Naive thymus-derived CD4-positive, alpha-beta T cell (primary cell): ENCODE measurements at regions not wholly inside any gene's neighbourhood (a gene's known extent, or its start where the extent isn't known, plus 50 kb on each side); places are given as distances from the start of the nearest gene placed in this dataset.

Experiments
- ATAC-seq: fragments of 150-1000 bp; cut with Tn5 transposase; 2 replicates; pipeline ENCODE4 v1.10.0; 2021; ENCODE audit warnings: mild to moderate bottlenecking, moderate library complexity
- CTCF ChIA-PET: fragments of 350-600 bp; sonication (Branson Sonifier 250); formaldehyde crosslinking; loops from one replicate; lab custom pipeline; 2021; ENCODE audit warnings: antibody characterized with exemption; lab: Charles Lee
- POLR2A ChIA-PET: fragments of 350-600 bp; sonication (Branson Sonifier 250); formaldehyde crosslinking; loops from one replicate; lab custom pipeline; 2021; ENCODE audit warnings: antibody characterized with exemption, inconsistent platforms; lab: Charles Lee
- DNase-seq, 9 donors: peaks; one replicate each; pipeline versions ENCODE4 v3.0.0 to v3.0.0-alpha.2; 2020 to 2022; ENCODE audit warnings: mixed read lengths in 1 of 9
- H3K27ac ChIP-seq: one replicate; pipeline ENCODE4 v1.7.0; 2013; ENCODE audit warnings: mild to moderate bottlenecking, low read depth, low read length, moderate library complexity
- H3K27me3 ChIP-seq, 2 donors: one replicate each; pipeline ENCODE4 v1.7.0; 2013; ENCODE audit warnings: low read length in 2 of 2, mild to moderate bottlenecking in 2 of 2, moderate library complexity in 2 of 2; ENCODE audit not compliant: control insufficient read depth in 2 of 2, insufficient read depth in 2 of 2
- H3K36me3 ChIP-seq, 3 experiments: 1 replicate in 2 of 3; 2 replicates in 1 of 3; pipeline ENCODE4 v1.7.0; 2013; ENCODE audit warnings: low read length in 3 of 3, mild to moderate bottlenecking in 3 of 3, moderate library complexity in 1 of 3; ENCODE audit not compliant: insufficient read depth in 3 of 3, control insufficient read depth in 2 of 3
- H3K4me1 ChIP-seq, 2 donors: one replicate each; pipeline ENCODE4 v1.7.0; 2013; ENCODE audit warnings: low read length in 2 of 2, mild to moderate bottlenecking in 2 of 2, moderate library complexity in 1 of 2; ENCODE audit not compliant: control insufficient read depth in 2 of 2, insufficient read depth in 2 of 2
- H3K4me3 ChIP-seq: 2 replicates; pipeline ENCODE4 v1.7.0; 2013; ENCODE audit warnings: mild to moderate bottlenecking, low read length
- H3K9me3 ChIP-seq, 3 experiments: 1 replicate in 2 of 3; 2 replicates in 1 of 3; pipeline ENCODE4 v1.7.0; 2013; ENCODE audit warnings: low read length in 3 of 3; ENCODE audit not compliant: control insufficient read depth in 2 of 3
- H3K27ac Mint-ChIP-seq, 9 donors: one replicate each; pipeline ENCODE4 v1.8.0; 2020 to 2022; ENCODE audit warnings: mixed read lengths in 9 of 9, mild to moderate bottlenecking in 8 of 9, moderate library complexity in 5 of 9, inconsistent platforms in 2 of 9
- H3K27me3 Mint-ChIP-seq, 5 donors: one replicate each; pipeline ENCODE4 v1.8.0; 2021 to 2022; ENCODE audit warnings: mixed read lengths in 5 of 5, mild to moderate bottlenecking in 1 of 5
- H3K36me3 Mint-ChIP-seq, 5 donors: one replicate each; pipeline ENCODE4 v1.8.0; 2020 to 2022; ENCODE audit warnings: mixed read lengths in 5 of 5, mild to moderate bottlenecking in 3 of 5, inconsistent platforms in 1 of 5
- H3K4me1 Mint-ChIP-seq, 7 donors: one replicate each; pipeline ENCODE4 v1.8.0; 2020 to 2022; ENCODE audit warnings: mixed read lengths in 7 of 7, mild to moderate bottlenecking in 3 of 7, inconsistent platforms in 1 of 7
- H3K4me3 Mint-ChIP-seq, 10 donors: one replicate each; pipeline ENCODE4 v1.8.0; 2020 to 2022; ENCODE audit warnings: mild to moderate bottlenecking in 10 of 10, mixed read lengths in 10 of 10, moderate library complexity in 6 of 10, inconsistent platforms in 2 of 10
- H3K9me3 Mint-ChIP-seq, 11 donors: one replicate each; pipeline ENCODE4 v1.8.0; 2020 to 2022; ENCODE audit warnings: mixed read lengths in 11 of 11, mild to moderate bottlenecking in 4 of 11, inconsistent platforms in 1 of 11, moderate library complexity in 1 of 11
- intact Hi-C, 2 donors: fragments of 100-400 bp; cut with micrococcal nuclease; formaldehyde crosslinking; loops; one replicate each; pipeline ENCODE4 v1.15.1; 2023

DNA sequence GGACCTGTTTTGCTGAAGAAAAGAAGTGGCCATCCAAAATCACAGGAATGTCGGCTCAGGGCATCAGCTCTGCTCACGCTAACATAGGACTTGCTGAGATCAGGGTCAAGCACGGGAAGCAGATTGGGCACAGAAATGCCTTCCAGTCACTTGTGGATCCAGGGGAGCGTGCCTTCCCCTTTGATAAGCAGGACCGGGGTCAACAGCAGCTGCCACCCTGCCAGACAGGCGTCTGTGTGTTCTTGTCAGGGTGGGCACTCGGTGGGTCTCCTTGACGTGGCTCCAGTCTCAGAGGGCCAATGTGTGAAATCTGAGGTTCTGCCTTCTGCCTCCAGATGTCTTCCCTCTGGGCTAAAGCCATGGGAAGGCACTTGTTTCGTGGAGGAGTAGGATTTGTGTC, 313.7 kb upstream of the IRX4 start:
- H3K36me3 Mint-ChIP-seq = no peaks in the 10 kb centered on the region
- no peak overlapping the region for H3K27ac Mint-ChIP-seq
- peaks cover 0 to 22% (median 7%) of the 10 kb centered on the region in 5 donors for H3K27me3 Mint-ChIP-seq
- POLR2A ChIA-PET = no interaction called here
- H3K4me1 Mint-ChIP-seq = no peaks in the 10 kb centered on the region
- no peak overlapping the region for H3K27ac ChIP-seq
- H3K4me1 ChIP-seq = no peaks in the 10 kb centered on the region
- DNase-seq = no peak
- no peak overlapping the region for H3K4me3 ChIP-seq
- CTCF ChIA-PET = no interaction called here
- H3K36me3 ChIP-seq = no peaks in the 10 kb centered on the region
- ATAC-seq = no peak
- no peaks in the 10 kb centered on the region for H3K27me3 ChIP-seq
- H3K9me3 ChIP-seq = no peaks in the 10 kb centered on the region
- H3K9me3 Mint-ChIP-seq = peaks cover 0 to 16% (median 3%) of the 10 kb centered on the region in 11 donors
- intact Hi-C loops = no loop called here
- H3K4me3 Mint-ChIP-seq = no peak overlapping the region

DNA sequence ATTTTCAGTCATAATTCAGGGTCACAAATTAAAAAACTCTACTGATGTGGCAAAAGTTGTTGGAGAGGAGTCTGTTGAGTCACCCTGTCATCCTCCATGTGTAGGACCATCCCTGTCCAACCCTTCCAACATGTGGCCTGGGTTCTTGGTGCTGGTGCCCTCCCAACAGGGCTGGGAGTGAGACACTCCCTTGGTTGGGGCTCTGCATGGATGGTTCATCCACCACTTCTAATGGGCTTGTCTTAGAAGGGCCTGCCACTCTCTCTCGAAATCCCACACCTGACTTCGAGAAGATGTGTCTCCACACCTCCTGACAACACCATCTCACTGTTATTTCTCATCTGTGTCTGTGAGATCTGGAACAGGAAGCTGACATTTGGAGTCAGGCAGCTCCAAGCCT, 312.2 kb upstream of the IRX4 start:
- peaks cover 0 to 15% (median 7%) of the 10 kb centered on the region in 5 donors for H3K27me3 Mint-ChIP-seq

DNA sequence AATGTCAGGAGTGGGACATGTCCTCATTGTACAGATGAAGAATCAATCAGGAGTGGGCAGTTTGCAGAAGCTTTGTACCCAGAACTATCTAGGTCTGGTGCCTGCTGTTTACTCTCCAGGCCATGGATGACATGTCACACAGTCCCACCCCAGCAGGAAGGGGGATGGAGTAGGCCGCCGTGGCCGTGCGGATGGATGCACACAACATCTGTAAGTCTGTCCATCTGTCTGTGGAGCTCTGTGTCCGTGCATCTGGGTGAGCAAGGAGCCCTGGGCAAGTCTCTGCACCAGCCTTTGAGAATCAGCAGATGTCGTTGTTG, 311.5 kb upstream of the IRX4 start:
- Mint-ChIP-seq H3K4me3 (no peak overlapping the region), H3K9me3 (peaks cover 0 to 16% (median 3%) of the 10 kb centered on the region in 11 donors), H3K4me1 (no peaks in the 10 kb centered on the region), H3K27ac (no peak overlapping the region), H3K27me3 (peaks cover 0 to 11% (median 7%) of the 10 kb centered on the region in 5 donors), H3K36me3 (no peaks in the 10 kb centered on the region)
- Histone ChIP-seq H3K36me3 (no peaks in the 10 kb centered on the region), H3K4me1 (no peaks in the 10 kb centered on the region), H3K27me3 (no peaks in the 10 kb centered on the region), H3K27ac (no peak overlapping the region), H3K4me3 (no peak overlapping the region), H3K9me3 (no peaks in the 10 kb centered on the region)
- ChIA-PET CTCF (interaction anchor here (0.6 kb wide), 1 partner anchor 23 kb away, joined by 3 read pairs; no protein-coding TSS in a partner anchor), POLR2A (no interaction called here)
- intact Hi-C loops = no loop called here
- ATAC-seq (no peak), DNase-seq (no peak)

More for the DNA sequence above, 312.2 kb upstream of the IRX4 start:
- no peaks in the 10 kb centered on the region for H3K36me3 Mint-ChIP-seq
- ChIA-PET CTCF (no interaction called here), POLR2A (no interaction called here)
- Histone ChIP-seq H3K4me3 (no peak overlapping the region), H3K36me3 (no peaks in the 10 kb centered on the region), H3K9me3 (no peaks in the 10 kb centered on the region), H3K27me3 (no peaks in the 10 kb centered on the region), H3K27ac (no peak overlapping the region), H3K4me1 (no peaks in the 10 kb centered on the region)
- no peak overlapping the region for H3K27ac Mint-ChIP-seq
- DNase-seq (no peak), ATAC-seq (no peak)
- intact Hi-C loops = no loop called here
- H3K4me3 Mint-ChIP-seq = no peak overlapping the region
- no peaks in the 10 kb centered on the region for H3K4me1 Mint-ChIP-seq
- peaks cover 0 to 16% (median 3%) of the 10 kb centered on the region in 11 donors for H3K9me3 Mint-ChIP-seq

DNA sequence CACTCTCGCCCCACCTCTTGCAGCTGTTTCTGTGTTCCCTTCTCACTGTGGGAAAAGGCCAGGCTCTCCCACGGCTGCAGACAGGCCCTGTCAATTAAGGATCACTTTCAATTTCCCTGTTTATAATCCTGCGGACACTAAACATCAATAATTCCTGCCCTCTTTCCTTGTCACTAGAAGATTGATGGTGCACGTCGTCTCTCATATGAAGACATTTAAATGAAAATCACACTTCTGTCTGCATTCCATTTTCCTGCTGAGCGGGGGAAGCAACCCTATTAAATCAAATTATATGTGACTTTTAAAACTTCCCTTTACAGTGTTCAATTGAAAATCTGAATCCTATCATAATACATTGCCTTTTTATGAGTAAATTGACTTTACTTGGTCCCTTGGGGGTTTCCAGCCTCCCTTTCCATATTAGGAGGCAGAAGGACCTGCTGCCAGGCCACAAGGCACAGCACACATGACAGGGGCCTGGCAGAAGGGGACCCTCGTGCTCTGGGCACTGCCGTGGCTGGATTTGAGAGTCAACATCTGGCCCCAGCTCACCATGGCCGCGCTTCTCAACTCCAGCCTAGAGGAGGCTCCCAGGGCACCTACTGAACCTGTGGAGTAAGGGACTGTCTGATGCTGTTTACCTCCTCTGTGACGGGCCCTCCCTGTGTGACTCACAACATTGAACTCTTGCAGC, 311.0 kb upstream of the IRX4 start:
- H3K27ac Mint-ChIP-seq = no peak overlapping the region
- Histone ChIP-seq H3K36me3 (no peaks in the 10 kb centered on the region), H3K9me3 (no peaks in the 10 kb centered on the region), H3K27ac (no peak overlapping the region), H3K4me1 (no peaks in the 10 kb centered on the region), H3K4me3 (no peak overlapping the region), H3K27me3 (no peaks in the 10 kb centered on the region)
- no peaks in the 10 kb centered on the region for H3K36me3 Mint-ChIP-seq
- H3K4me1 Mint-ChIP-seq = no peaks in the 10 kb centered on the region
- no peak for ATAC-seq
- intact Hi-C loops = no loop called here
- POLR2A ChIA-PET = no interaction called here
- peaks cover 0 to 16% (median 3%) of the 10 kb centered on the region in 11 donors for H3K9me3 Mint-ChIP-seq
- CTCF ChIA-PET = interaction anchor here (0.6 kb wide), 1 partner anchor 22 kb away, joined by 3 read pairs; no protein-coding TSS in a partner anchor
- H3K4me3 Mint-ChIP-seq = no peak overlapping the region
- DNase-seq = no peak
- peaks cover 0 to 11% (median 7%) of the 10 kb centered on the region in 5 donors for H3K27me3 Mint-ChIP-seq

DNA sequence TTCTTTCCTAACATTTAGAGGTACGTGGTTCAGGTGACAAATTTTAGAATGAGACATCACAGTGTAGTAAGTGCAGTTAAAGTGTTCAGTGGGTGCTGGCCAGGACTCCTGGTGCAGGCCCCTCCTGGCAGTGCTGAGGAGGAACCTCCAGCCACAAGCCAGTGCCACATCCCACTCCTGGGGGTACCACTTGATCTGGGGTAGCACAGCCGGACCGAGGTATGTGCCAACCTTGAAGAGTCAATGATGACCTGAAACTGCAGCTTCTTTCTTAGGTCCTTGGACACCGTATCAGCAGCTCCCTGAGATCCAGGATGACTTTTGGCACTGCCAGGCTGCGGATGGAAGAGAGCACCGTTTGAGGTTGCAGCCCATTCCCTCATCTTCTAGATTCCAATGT, 310.4 kb upstream of the IRX4 start:
- CTCF ChIA-PET = no interaction called here
- Mint-ChIP-seq H3K4me3 (no peak overlapping the region), H3K27me3 (peaks cover 0 to 11% (median 7%) of the 10 kb centered on the region in 5 donors), H3K9me3 (peaks cover 0 to 16% (median 3%) of the 10 kb centered on the region in 11 donors), H3K27ac (no peak overlapping the region), H3K36me3 (no peaks in the 10 kb centered on the region), H3K4me1 (no peaks in the 10 kb centered on the region)
- Histone ChIP-seq H3K36me3 (no peaks in the 10 kb centered on the region), H3K9me3 (no peaks in the 10 kb centered on the region), H3K27ac (no peak overlapping the region), H3K4me3 (no peak overlapping the region), H3K4me1 (no peaks in the 10 kb centered on the region), H3K27me3 (no peaks in the 10 kb centered on the region)
- DNase-seq = no peak
- POLR2A ChIA-PET = no interaction called here
- no peak for ATAC-seq
- intact Hi-C loops = no loop called here

DNA sequence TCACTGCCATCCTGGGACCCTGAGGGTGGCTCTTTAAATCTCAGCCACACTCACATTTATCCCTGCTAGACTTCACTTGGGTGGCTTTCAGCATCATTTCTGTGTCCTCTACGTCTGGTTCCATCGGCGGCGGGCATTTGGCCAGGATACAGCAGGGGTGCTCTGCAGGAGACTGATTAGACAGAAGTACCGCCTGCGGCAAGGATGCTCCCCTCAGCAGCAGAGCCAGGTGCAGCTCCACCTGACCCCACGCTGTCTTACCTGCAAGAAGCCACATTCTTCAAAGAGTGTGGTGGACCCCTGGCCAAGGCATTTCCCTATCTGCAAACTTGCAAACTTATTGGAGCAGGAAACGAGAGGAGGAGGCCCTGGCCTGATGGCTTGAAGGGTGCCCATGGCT, 309.8 kb upstream of the IRX4 start:
- Mint-ChIP-seq H3K4me3 (no peak overlapping the region), H3K27me3 (peaks cover 0 to 8% (median 5%) of the 10 kb centered on the region in 5 donors), H3K9me3 (peaks cover 0 to 16% (median 3%) of the 10 kb centered on the region in 11 donors), H3K4me1 (no peaks in the 10 kb centered on the region), H3K36me3 (no peaks in the 10 kb centered on the region), H3K27ac (no peak overlapping the region)
- DNase-seq (no peak), ATAC-seq (no peak)
- intact Hi-C loops = no loop called here
- Histone ChIP-seq H3K36me3 (no peaks in the 10 kb centered on the region), H3K27ac (no peak overlapping the region), H3K27me3 (no peaks in the 10 kb centered on the region), H3K4me1 (no peaks in the 10 kb centered on the region), H3K9me3 (no peaks in the 10 kb centered on the region), H3K4me3 (no peak overlapping the region)
- CTCF ChIA-PET = no interaction called here
- POLR2A ChIA-PET = no interaction called here

DNA sequence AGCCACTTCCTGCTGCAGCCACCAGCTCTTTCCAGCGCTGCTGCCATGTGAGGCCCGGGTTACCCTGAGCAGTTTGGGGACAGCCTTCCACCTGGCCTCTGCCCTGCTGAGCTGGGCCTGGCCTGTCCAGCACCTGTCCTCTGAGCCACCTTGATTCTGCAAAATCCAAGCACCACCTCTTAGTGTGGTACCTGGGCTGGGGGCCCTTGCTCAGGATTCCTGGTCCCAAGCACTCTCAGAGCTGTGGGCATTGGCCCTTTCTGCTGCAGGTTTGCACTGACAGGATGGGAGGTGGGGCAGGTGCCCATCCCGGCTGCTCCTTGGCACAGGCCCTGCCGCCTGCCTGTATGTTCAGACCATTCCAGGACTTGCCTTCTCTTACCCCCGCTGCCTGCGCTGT, 309.2 kb upstream of the IRX4 start:
- H3K36me3 ChIP-seq = no peaks in the 10 kb centered on the region
- intact Hi-C loops = no loop called here
- no peak overlapping the region for H3K27ac ChIP-seq
- no peaks in the 10 kb centered on the region for H3K9me3 ChIP-seq
- no peaks in the 10 kb centered on the region for H3K4me1 ChIP-seq
- Mint-ChIP-seq H3K27me3 (peaks cover 0 to 8% (median 1%) of the 10 kb centered on the region in 5 donors), H3K4me3 (no peak overlapping the region), H3K36me3 (no peaks in the 10 kb centered on the region), H3K27ac (no peak overlapping the region), H3K9me3 (peaks cover 0 to 14% (median 3%) of the 10 kb centered on the region in 11 donors), H3K4me1 (no peaks in the 10 kb centered on the region)
- H3K27me3 ChIP-seq = no peaks in the 10 kb centered on the region
- ChIA-PET CTCF (no interaction called here), POLR2A (no interaction called here)
- DNase-seq (no peak), ATAC-seq (no peak)
- H3K4me3 ChIP-seq = no peak overlapping the region
